IMR-90 (cell line): ENCODE measurements at regions not wholly inside any gene's neighbourhood (a gene's known extent, or its start where the extent isn't known, plus 50 kb on each side); places are given as distances from the start of the nearest gene placed in this dataset.

Experiments
- ATAC-seq: fragments of 200-7000 bp; cut with Tn5 transposase; 2 replicates; pipeline ENCODE4 v1.9.1; 2020; ENCODE audit warnings: low read depth, mild to moderate bottlenecking, moderate library complexity
- BruUV-seq: library from RNA; stranded (reverse); fragments of 400-500 nt; replicated peaks from 2 replicates; lab custom pipeline; 2021; lab: Mats Ljungman, UMichigan
- CTCF ChIA-PET: fragments of 300-600 bp; formaldehyde crosslinking; extraction: SDS; loops from one replicate; lab custom pipeline; 2021; ENCODE audit warnings: antibody characterized with exemption; lab: Yijun Ruan, JAX
- POLR2A ChIA-PET: fragments of 300-600 bp; sonication (Branson Sonifier 250); formaldehyde crosslinking; loops from one replicate; lab custom pipeline; 2022; ENCODE audit warnings: antibody characterized with exemption; ENCODE audit not compliant: unreplicated experiment; lab: Charles Lee
- DNase-seq: peaks from one replicate; pipeline ENCODE4 v3.0.0; 2013
- H2AFZ ChIP-seq: replicated peaks from 2 replicates; pipeline ENCODE3; 2013; ENCODE audit warnings: low read length, mild to moderate bottlenecking; ENCODE audit not compliant: poor library complexity
- H2AK5ac ChIP-seq: 2 replicates; pipeline ENCODE4 v1.6.1; 2013; ENCODE audit warnings: low read depth, low read length, inconsistent platforms
- H2AK9ac ChIP-seq: replicated peaks from 2 replicates; pipeline ENCODE3; 2013; ENCODE audit warnings: mild to moderate bottlenecking, low read depth, low read length, moderate library complexity; ENCODE audit not compliant: poor library complexity
- H2BK120ac ChIP-seq: 2 replicates; pipeline ENCODE4 v1.6.1; 2013; ENCODE audit warnings: low read depth, low read length, inconsistent platforms
- H2BK15ac ChIP-seq: 3 replicates; pipeline ENCODE4 v1.6.1; 2013; ENCODE audit warnings: low read depth, low read length, inconsistent platforms
- H2BK20ac ChIP-seq: 2 replicates; pipeline ENCODE4 v1.6.1; 2013; ENCODE audit warnings: low read depth, mild to moderate bottlenecking, inconsistent platforms, low read length, moderate library complexity
- H2BK5ac ChIP-seq: 2 replicates; pipeline ENCODE4 v1.6.1; 2013; ENCODE audit warnings: mild to moderate bottlenecking, low read depth, low read length, inconsistent platforms; ENCODE audit not compliant: poor library complexity, severe bottlenecking
- H3K14ac ChIP-seq: replicated peaks from 2 replicates; pipeline ENCODE4 v1.6.1; 2013; ENCODE audit warnings: low read depth, low read length, inconsistent platforms
- H3K18ac ChIP-seq: 2 replicates; pipeline ENCODE4 v1.6.1; 2013; ENCODE audit warnings: low read depth, low read length, control low read depth
- H3K23ac ChIP-seq: 2 replicates; pipeline ENCODE4 v1.6.1; 2013; ENCODE audit warnings: low read depth, low read length, inconsistent platforms
- H3K27ac ChIP-seq: 2 replicates; pipeline ENCODE4 v1.5.1; 2013; ENCODE audit warnings: mild to moderate bottlenecking, control low read depth, low read length; ENCODE audit not compliant: insufficient read depth
- H3K27me3 ChIP-seq: 2 replicates; pipeline ENCODE4 v1.6.1; 2013; ENCODE audit warnings: low read length; ENCODE audit not compliant: control insufficient read depth, insufficient read depth
- H3K36me3 ChIP-seq: 2 replicates; pipeline ENCODE4 v1.6.1; 2013; ENCODE audit warnings: low read length, mixed read lengths; ENCODE audit not compliant: control insufficient read depth, insufficient read depth
- H3K4ac ChIP-seq: 2 replicates; pipeline ENCODE4 v1.6.1; 2013; ENCODE audit warnings: low read depth, low read length, inconsistent platforms
- H3K4me1 ChIP-seq: 2 replicates; pipeline ENCODE4 v1.6.1; 2013; ENCODE audit warnings: low read length, mixed read lengths; ENCODE audit not compliant: control insufficient read depth, insufficient read depth
- H3K4me2 ChIP-seq: 2 replicates; pipeline ENCODE4 v1.6.1; 2013; ENCODE audit warnings: low read depth, mild to moderate bottlenecking, control low read depth, low read length, moderate library complexity
- H3K4me3 ChIP-seq: 2 replicates; pipeline ENCODE4 v1.5.1; 2013; ENCODE audit warnings: low read depth, mild to moderate bottlenecking, control low read depth, low read length, moderate library complexity; ENCODE audit not compliant: insufficient read depth
- H3K56ac ChIP-seq: 2 replicates; pipeline ENCODE4 v1.6.1; 2013; ENCODE audit warnings: low read length, inconsistent platforms; ENCODE audit not compliant: insufficient read depth; ENCODE audit errors: extremely low read depth
- H3K79me1 ChIP-seq, 2 experiments: 2 replicates each; pipeline ENCODE4 v1.6.1; 2013; ENCODE audit warnings: low read length in 2 of 2, inconsistent platforms in 1 of 2, low read depth in 1 of 2
- H3K9ac ChIP-seq: 2 replicates; pipeline ENCODE4 v1.6.1; 2013; ENCODE audit warnings: low read depth, low read length, control low read depth
- H3K9me1 ChIP-seq: 2 replicates; pipeline ENCODE4 v1.6.1; 2013; ENCODE audit warnings: low read length, inconsistent platforms; ENCODE audit not compliant: insufficient read depth
- H3K9me3 ChIP-seq: 2 replicates; pipeline ENCODE4 v1.6.1; 2013; ENCODE audit warnings: low read length; ENCODE audit not compliant: control insufficient read depth, insufficient read depth
- H4K20me1 ChIP-seq: 2 replicates; pipeline ENCODE4 v1.6.1; 2013; ENCODE audit warnings: low read length, inconsistent platforms; ENCODE audit not compliant: insufficient read depth
- H4K5ac ChIP-seq: 2 replicates; pipeline ENCODE4 v1.6.1; 2013; ENCODE audit warnings: mild to moderate bottlenecking, low read depth, low read length, control low read depth
- H4K8ac ChIP-seq, 2 experiments: 2 replicates each; pipeline ENCODE4 v1.6.1; 2013; ENCODE audit warnings: low read depth in 2 of 2, low read length in 2 of 2, control low read depth in 1 of 2, inconsistent platforms in 1 of 2
- H4K91ac ChIP-seq: 2 replicates; pipeline ENCODE4 v1.6.1; 2013; ENCODE audit warnings: low read depth, low read length, inconsistent platforms; ENCODE audit not compliant: insufficient read depth
- BHLHE40 ChIP-seq: fragments of 150-350 bp; IDR thresholded peaks from 2 replicates; pipeline ENCODE4 v1.6.1; 2016; ENCODE audit warnings: mild to moderate bottlenecking, low read depth, low read length
- CEBPB ChIP-seq: IDR thresholded peaks from 2 replicates; pipeline ENCODE4 v1.6.1; 2012; ENCODE audit warnings: low read depth, low read length, improper control_type of control experiment
- CHD1 ChIP-seq: IDR thresholded peaks from 2 replicates; pipeline ENCODE4 v1.6.1; 2012; ENCODE audit warnings: low read depth, low read length, improper control_type of control experiment
- CTCF ChIP-seq: conservative IDR thresholded peaks from 2 replicates; pipeline ENCODE4 v1.5.1; 2012; ENCODE audit warnings: mild to moderate bottlenecking, low read depth, low read length, improper control_type of control experiment
- FOS ChIP-seq: fragments of 150-350 bp; IDR thresholded peaks from 2 replicates; pipeline ENCODE4 v1.6.1; 2016; ENCODE audit warnings: low read depth, low read length
- MAFK ChIP-seq: IDR thresholded peaks from 2 replicates; pipeline ENCODE4 v1.6.1; 2012; ENCODE audit warnings: low read depth, low read length, improper control_type of control experiment
- MAZ ChIP-seq: IDR thresholded peaks from 2 replicates; pipeline ENCODE4 v1.6.1; 2012; ENCODE audit warnings: low read depth, mild to moderate bottlenecking, low read length, improper control_type of control experiment, moderate library complexity, borderline replicate concordance
- MXI1 ChIP-seq: IDR thresholded peaks from 2 replicates; pipeline ENCODE4 v1.6.1; 2012; ENCODE audit warnings: low read depth, mild to moderate bottlenecking, low read length, moderate library complexity, borderline replicate concordance
- NFE2L2 ChIP-seq: fragments of 150-350 bp; IDR thresholded peaks from 2 replicates; pipeline ENCODE4 v1.6.1; 2016; ENCODE audit warnings: low read depth, mild to moderate bottlenecking, low read length
- POLR2A ChIP-seq: IDR thresholded peaks from 2 replicates; pipeline ENCODE4 v1.6.1; 2012; ENCODE audit warnings: mild to moderate bottlenecking, low read depth, low read length
- RAD21 ChIP-seq: IDR thresholded peaks from 2 replicates; pipeline ENCODE4 v1.6.1; 2012; ENCODE audit warnings: low read length, improper control_type of control experiment
- RCOR1 ChIP-seq: IDR thresholded peaks from 2 replicates; pipeline ENCODE4 v1.6.1; 2012; ENCODE audit warnings: mild to moderate bottlenecking, low read length, improper control_type of control experiment; ENCODE audit not compliant: insufficient replicate concordance
- RFX5 ChIP-seq: IDR thresholded peaks from 2 replicates; pipeline ENCODE4 v1.8.0; 2012; ENCODE audit warnings: low read depth, mild to moderate bottlenecking, low read length, moderate library complexity
- SMC3 ChIP-seq: fragments of 150-350 bp; IDR thresholded peaks from 2 replicates; pipeline ENCODE4 v1.6.1; 2016; ENCODE audit warnings: low read depth, mild to moderate bottlenecking, antibody characterized with exemption, low read length, moderate library complexity
- USF2 ChIP-seq: fragments of 150-350 bp; IDR thresholded peaks from 2 replicates; pipeline ENCODE4 v1.6.1; 2017; ENCODE audit warnings: mild to moderate bottlenecking, antibody characterized with exemption, low read length, low read depth
- WGBS, 2 experiments: methylation state at CpG; one replicate each; pipeline versions ENCODE4 v1.1.5 to v1.1.7; 2013; ENCODE audit warnings: missing lambda C conversion rate in 2 of 2; ENCODE audit not compliant: insufficient read length in 1 of 2; ENCODE audit errors: extremely low coverage in 2 of 2; 5-methylcytosine and 5-hydroxymethylcytosine counted together
- dilution Hi-C: fragments of 300-500 bp; cut with HindIII; formaldehyde crosslinking; loops from one replicate; pipeline ENCODE4 v1.14.3; 2018; ENCODE audit warnings: low sequenced_read_pairs; ENCODE audit not compliant: unreplicated experiment
- in situ Hi-C: fragments of 300-500 bp; cut with MboI; formaldehyde crosslinking; loops from 3 replicates; pipeline ENCODE4 v1.14.3; 2019; ENCODE audit warnings: low sequenced_read_pairs, inconsistent platforms, mixed read lengths
- intact Hi-C: fragments of 100-400 bp; cut with micrococcal nuclease; formaldehyde crosslinking; loops from 2 replicates; pipeline ENCODE4 v1.10.0; 2022
- TF ChIP-seq, protein P1 (sequence below): fragments of 150-350 bp; IDR thresholded peaks from 2 replicates; pipeline ENCODE4 v1.6.1; 2016; ENCODE audit warnings: low read depth, mild to moderate bottlenecking, low read length, moderate library complexity, borderline replicate concordance

DNA sequence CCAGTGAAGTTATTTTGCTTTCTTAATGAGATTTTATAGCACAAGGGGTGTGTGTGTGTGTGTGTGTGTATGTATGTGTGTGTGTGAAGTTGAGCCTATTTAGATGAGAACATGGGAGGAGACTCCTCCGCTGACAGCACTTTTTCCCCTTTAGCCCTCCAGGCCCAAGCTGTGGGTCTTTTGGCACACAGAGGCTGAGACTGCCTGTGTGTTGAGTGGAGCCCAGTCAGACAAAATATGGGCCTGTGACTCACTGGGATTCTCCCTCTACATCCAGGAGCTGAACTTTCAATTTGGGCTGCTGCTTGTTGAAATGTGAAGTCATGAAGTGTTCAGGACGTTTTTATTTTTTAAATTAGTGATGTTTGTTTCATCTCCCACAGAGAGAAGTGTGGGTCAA, 108.0 kb downstream of the MFSD1 start:
- Histone ChIP-seq H3K4me1 (no peaks in the 10 kb centered on the region), H2AFZ (no peak overlapping the region), H3K4me2 (no peak overlapping the region), H3K27me3 (no peaks in the 10 kb centered on the region), H3K4ac (no peak overlapping the region), H3K9me1 (no peaks in the 10 kb centered on the region), H4K91ac (no peak overlapping the region), H4K20me1 (no peaks in the 10 kb centered on the region), H2AK9ac (no peak overlapping the region), H4K8ac (no peak overlapping the region), H2AK5ac (no peak overlapping the region), H3K36me3 (no peaks in the 10 kb centered on the region), H4K5ac (no peak overlapping the region), H3K9me3 (no peaks in the 10 kb centered on the region), H2BK5ac (no peak overlapping the region), H3K18ac (no peak overlapping the region), H3K27ac (no peak overlapping the region), H2BK20ac (no peak overlapping the region), H3K23ac (no peak overlapping the region), H2BK120ac (no peak overlapping the region), H3K56ac (no peak overlapping the region), H2BK15ac (no peak overlapping the region), H3K14ac (no peak overlapping the region), H3K9ac (no peak overlapping the region), H3K79me1 (no peaks in the 10 kb centered on the region), H3K4me3 (no peak overlapping the region)
- POLR2A ChIA-PET: no interaction called here
- ATAC-seq: no peak
- CTCF ChIA-PET: no interaction called here
- BruUV-seq: no TSS peak
- dilution Hi-C loops: no loop called here
- WGBS, 2 experiments: no CpG with 5 or more reads among the region's 2 CpGs
- intact Hi-C loops: no loop called here
- in situ Hi-C loops: no loop called here
- no peak for DNase-seq
- no peak for TF ChIP-seq BHLHE40
- TF ChIP-seq RFX5: no peak
- no peak for TF ChIP-seq RCOR1
- TF ChIP-seq CTCF: no peak
- no peak for TF ChIP-seq RAD21
- no peak for TF ChIP-seq CEBPB
- no peak for TF ChIP-seq MAFK
- no peak for TF ChIP-seq NFE2L2
- TF ChIP-seq FOS: no peak
- TF ChIP-seq, protein P1, sequence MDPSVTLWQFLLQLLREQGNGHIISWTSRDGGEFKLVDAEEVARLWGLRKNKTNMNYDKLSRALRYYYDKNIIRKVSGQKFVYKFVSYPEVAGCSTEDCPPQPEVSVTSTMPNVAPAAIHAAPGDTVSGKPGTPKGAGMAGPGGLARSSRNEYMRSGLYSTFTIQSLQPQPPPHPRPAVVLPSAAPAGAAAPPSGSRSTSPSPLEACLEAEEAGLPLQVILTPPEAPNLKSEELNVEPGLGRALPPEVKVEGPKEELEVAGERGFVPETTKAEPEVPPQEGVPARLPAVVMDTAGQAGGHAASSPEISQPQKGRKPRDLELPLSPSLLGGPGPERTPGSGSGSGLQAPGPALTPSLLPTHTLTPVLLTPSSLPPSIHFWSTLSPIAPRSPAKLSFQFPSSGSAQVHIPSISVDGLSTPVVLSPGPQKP: no peak
- TF ChIP-seq MAZ: no peak
- TF ChIP-seq USF2: no peak
- no peak for TF ChIP-seq MXI1
- no peak for TF ChIP-seq POLR2A
- TF ChIP-seq SMC3: no peak
- no peak for TF ChIP-seq CHD1
